GM23248 (cell line): ENCODE measurements at regions not wholly inside any gene's neighbourhood (a gene's known extent, or its start where the extent isn't known, plus 50 kb on each side); places are given as distances from the start of the nearest gene placed in this dataset.

Source experiments
- DNase-seq: peaks from one replicate; pipeline ENCODE4 v3.0.0-alpha.2; 2015
- H2AFZ ChIP-seq: fragments of 200-600 bp; sonication (generic); 2 replicates; pipeline ENCODE4 v1.6.1; 2016; ENCODE audit warnings: antibody characterized with exemption
- H3F3A ChIP-seq: fragments of 200-600 bp; sonication (generic); 2 replicates; pipeline ENCODE4 v1.6.1; 2016; ENCODE audit warnings: mild to moderate bottlenecking, antibody characterized with exemption, mixed run types; ENCODE audit not compliant: insufficient read depth
- H3K27ac ChIP-seq: fragments of 200-600 bp; sonication (generic); 2 replicates; pipeline ENCODE4 v1.5.1; 2016; ENCODE audit warnings: mild to moderate bottlenecking
- H3K27me3 ChIP-seq: fragments of 200-600 bp; sonication (generic); replicated peaks from 2 replicates; pipeline ENCODE4 v1.6.1; 2016; ENCODE audit warnings: mild to moderate bottlenecking; ENCODE audit not compliant: insufficient read depth
- H3K36me3 ChIP-seq: fragments of 200-600 bp; sonication (generic); 2 replicates; pipeline ENCODE4 v1.6.1; 2016; ENCODE audit warnings: low read depth, mild to moderate bottlenecking
- H3K4me1 ChIP-seq: fragments of 200-600 bp; sonication (generic); 2 replicates; pipeline ENCODE4 v1.6.1; 2016; ENCODE audit warnings: mild to moderate bottlenecking; ENCODE audit not compliant: insufficient read depth
- H3K4me2 ChIP-seq: fragments of 200-600 bp; sonication (generic); one replicate; pipeline ENCODE4 v1.6.1; 2016; ENCODE audit warnings: mild to moderate bottlenecking; ENCODE audit not compliant: unreplicated experiment
- H3K4me3 ChIP-seq: fragments of 200-600 bp; sonication (generic); 2 replicates; pipeline ENCODE4 v1.5.1; 2016; ENCODE audit warnings: mild to moderate bottlenecking
- H3K79me2 ChIP-seq: fragments of 200-600 bp; sonication (generic); 2 replicates; pipeline ENCODE4 v1.6.1; 2016; ENCODE audit warnings: mild to moderate bottlenecking; ENCODE audit not compliant: insufficient read depth
- H3K9ac ChIP-seq: fragments of 200-600 bp; sonication (generic); 2 replicates; pipeline ENCODE4 v1.6.1; 2016; ENCODE audit warnings: mild to moderate bottlenecking
- H3K9me2 ChIP-seq: fragments of 200-600 bp; sonication (generic); 2 replicates; pipeline ENCODE4 v1.6.1; 2016; ENCODE audit warnings: mixed run types, mild to moderate bottlenecking, moderate library complexity; ENCODE audit not compliant: insufficient read depth
- H3K9me3 ChIP-seq: fragments of 200-600 bp; sonication (generic); one replicate; pipeline ENCODE4 v1.6.1; 2017; ENCODE audit warnings: low read depth
- H4K20me1 ChIP-seq: fragments of 200-600 bp; sonication (generic); 2 replicates; pipeline ENCODE4 v1.6.0; 2016; ENCODE audit not compliant: insufficient read depth
- EZH2 ChIP-seq: fragments of 200-600 bp; sonication (generic); IDR thresholded peaks from 2 replicates; pipeline ENCODE4 v1.6.1; 2018; ENCODE audit warnings: antibody characterized with exemption, mild to moderate bottlenecking; ENCODE audit not compliant: insufficient read depth, poor library complexity, severe bottlenecking
- EZH2phosphoT487 ChIP-seq: fragments of 200-600 bp; sonication (generic); IDR thresholded peaks from 2 replicates; pipeline ENCODE4 v1.6.1; 2018; ENCODE audit warnings: antibody characterized with exemption, moderate library complexity, mild to moderate bottlenecking, low read depth; ENCODE audit not compliant: insufficient read depth
- WGBS, 2 experiments: methylation state at CpG; one replicate each; pipeline ENCODE4 v1.1.6; 2015 to 2017; ENCODE audit warnings: low lambda C conversion rate in 2 of 2, low coverage in 1 of 2; ENCODE audit errors: missing lambda C conversion rate in 2 of 2; 5-methylcytosine and 5-hydroxymethylcytosine counted together
- in situ Hi-C: fragments of 300-500 bp; cut with MboI; formaldehyde crosslinking; loops from 2 replicates; pipeline ENCODE4 v1.15.0; 2020

GRCh38 chr18:28995319-28995718 lies 818.4 kb upstream of the CDH2 start:
- no peak for DNase-seq
- TF ChIP-seq EZH2 = no peak
- no peak for TF ChIP-seq EZH2phosphoT487
- Histone ChIP-seq H3F3A (peaks cover 18% of the 10 kb centered on the region), H3K79me2 (no peaks in the 10 kb centered on the region), H4K20me1 (no peaks in the 10 kb centered on the region), H3K27me3 (no peaks in the 10 kb centered on the region), H3K27ac (no peak overlapping the region), H3K9me2 (no peaks in the 10 kb centered on the region), H3K9me3 (no peaks in the 10 kb centered on the region), H3K4me3 (no peak overlapping the region), H3K36me3 (no peaks in the 10 kb centered on the region), H2AFZ (no peak overlapping the region), H3K4me2 (no peak overlapping the region), H3K4me1 (peaks cover 17% of the 10 kb centered on the region), H3K9ac (no peak overlapping the region)
- in situ Hi-C loops = no loop called here

GRCh38 chr18:28984731-28985130 lies 807.8 kb upstream of the CDH2 start:
- Histone ChIP-seq H3K9ac (no peak overlapping the region), H2AFZ (peak overlapping the region; percentile 37)
- in situ Hi-C loops = no loop called here

GRCh38 chr18:28974504-28974903 lies 797.6 kb upstream of the CDH2 start:
- H2AFZ ChIP-seq = no peak overlapping the region
- no peak for TF ChIP-seq EZH2phosphoT487
- H3K4me3 ChIP-seq = no peak overlapping the region
- 92 to 100% methylated on average over 1 of the region's 1 CpG for WGBS, 2 experiments
- no peak for DNase-seq
- H3K9ac ChIP-seq = no peak overlapping the region
- H3K36me3 ChIP-seq = peaks cover 4% of the 10 kb centered on the region; the same call in 1 of the 2 replicates
- in situ Hi-C loops = no loop called here
- no peak overlapping the region for H3K4me2 ChIP-seq
- no peaks in the 10 kb centered on the region for H3K79me2 ChIP-seq
- no peak overlapping the region for H3K27ac ChIP-seq
- no peaks in the 10 kb centered on the region for H3F3A ChIP-seq
- no peaks in the 10 kb centered on the region for H3K27me3 ChIP-seq
- H3K9me3 ChIP-seq = no peaks in the 10 kb centered on the region
- no peaks in the 10 kb centered on the region for H4K20me1 ChIP-seq
- no peaks in the 10 kb centered on the region for H3K9me2 ChIP-seq
- no peaks in the 10 kb centered on the region for H3K4me1 ChIP-seq

More at GRCh38 chr18:28984731-28985130, 807.8 kb upstream of the CDH2 start:
- WGBS, 2 experiments = 40 to 58% methylated on average over 1 of the region's 1 CpG
- Histone ChIP-seq H3K9me2 (no peaks in the 10 kb centered on the region), H3K27me3 (no peaks in the 10 kb centered on the region), H3K4me3 (no peak overlapping the region), H3F3A (no peaks in the 10 kb centered on the region), H3K27ac (no peak overlapping the region), H3K79me2 (no peaks in the 10 kb centered on the region), H3K9me3 (no peaks in the 10 kb centered on the region), H3K36me3 (no peaks in the 10 kb centered on the region), H3K4me1 (0 out of 2 replicates have a peak, but pooled peaks cover 9% of the 10 kb centered on the region), H3K4me2 (no peak overlapping the region), H4K20me1 (no peaks in the 10 kb centered on the region)
- DNase-seq = peak; percentile 33
- no peak for TF ChIP-seq EZH2phosphoT487
- TF ChIP-seq EZH2 = no peak

- H3K9me2 ChIP-seq = no peaks in the 10 kb centered on the region
- no peak for DNase-seq
- H3K27me3 ChIP-seq = no peaks in the 10 kb centered on the region
- no peaks in the 10 kb centered on the region for H3K79me2 ChIP-seq
- H3K27ac ChIP-seq = no peak overlapping the region
- H3K36me3 ChIP-seq = peaks cover 4% of the 10 kb centered on the region; the same call in 1 of the 2 replicates
- H3K4me3 ChIP-seq = no peak overlapping the region
- in situ Hi-C loops = no loop called here
- H3K9me3 ChIP-seq = no peaks in the 10 kb centered on the region
- WGBS, 2 experiments = 91 to 100% methylated on average over 1 of the region's 1 CpG
- H2AFZ ChIP-seq = no peak overlapping the region
- no peaks in the 10 kb centered on the region for H3F3A ChIP-seq
- no peaks in the 10 kb centered on the region for H4K20me1 ChIP-seq
- H3K4me1 ChIP-seq = no peaks in the 10 kb centered on the region
- no peak overlapping the region for H3K4me2 ChIP-seq
- no peak overlapping the region for H3K9ac ChIP-seq
- TF ChIP-seq EZH2 (no peak), EZH2phosphoT487 (no peak)
These were observed 796.4 kb upstream of the CDH2 start for GRCh38 chr18:28973324-28973723.

- WGBS, 2 experiments = 60 to 70% methylated on average over 5 of the region's 5 CpGs
- H4K20me1 ChIP-seq = no peaks in the 10 kb centered on the region
- no peak overlapping the region for H3K4me2 ChIP-seq
- in situ Hi-C loops = no loop called here
- no peak overlapping the region for H3K4me3 ChIP-seq
- H3K9ac ChIP-seq = no peak overlapping the region
- no peak overlapping the region for H3K27ac ChIP-seq
- H3K9me2 ChIP-seq = no peaks in the 10 kb centered on the region
- no peaks in the 10 kb centered on the region for H3F3A ChIP-seq
- no peaks in the 10 kb centered on the region for H3K79me2 ChIP-seq
- TF ChIP-seq EZH2phosphoT487 (no peak), EZH2 (no peak)
- no peaks in the 10 kb centered on the region for H3K4me1 ChIP-seq
- peaks cover 4% of the 10 kb centered on the region; the same call in 1 of the 2 replicates for H3K36me3 ChIP-seq
- H3K9me3 ChIP-seq = no peaks in the 10 kb centered on the region
- H2AFZ ChIP-seq = peak overlapping the region; percentile 8
- H3K27me3 ChIP-seq = no peaks in the 10 kb centered on the region
- DNase-seq = no peak
These were observed 795.5 kb upstream of the CDH2 start for GRCh38 chr18:28972333-28972907.
